CD4-positive, alpha-beta T cell treated with Interleukin-17A for 1 hour (primary cell): ENCODE measurements at regions not wholly inside any gene's neighbourhood (a gene's known extent, or its start where the extent isn't known, plus 50 kb on each side); places are given as distances from the start of the nearest gene placed in this dataset.

Source experiments
- DNase-seq: peaks from one replicate; pipeline ENCODE4 v3.0.0-alpha.2; 2020

GRCh38 chr15:67892559-67893377 is 52.9 kb upstream of the RNU6-1 start:
- DNase-seq = no peak

- DNase-seq = no peak
These were observed 55.4 kb upstream of the RNU6-1 start for GRCh38 chr15:67895237-67895636.

DNA sequence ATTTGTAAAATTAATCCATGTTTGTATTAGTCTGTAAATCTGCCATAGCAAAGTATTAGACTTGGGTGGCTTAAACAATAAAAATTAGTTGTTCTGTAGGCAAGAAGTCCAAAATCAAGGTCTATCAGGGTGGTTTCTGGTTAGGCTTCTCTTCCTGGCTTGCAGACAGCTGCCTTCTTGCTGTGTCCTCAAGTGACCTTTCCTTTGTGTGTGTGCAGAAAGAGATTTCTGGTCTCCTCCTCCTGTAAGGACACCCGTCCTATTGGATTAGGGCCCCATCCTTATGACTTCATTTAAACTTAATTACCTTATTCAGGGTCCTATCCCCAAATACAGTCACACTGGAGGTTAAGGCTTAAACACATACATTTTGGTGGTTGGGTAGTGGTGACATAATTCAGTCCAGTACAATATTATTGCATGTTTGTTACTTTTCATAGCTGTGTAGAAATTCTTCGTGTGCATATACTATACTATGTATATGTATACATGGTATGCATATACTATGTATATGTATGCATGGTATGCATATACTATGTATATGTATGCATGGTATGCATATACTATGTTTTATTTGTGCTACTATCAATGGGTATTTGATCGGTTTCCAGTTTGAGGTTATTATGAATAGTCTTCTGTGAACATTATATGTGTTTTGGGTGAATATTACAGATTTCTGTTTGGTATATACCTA is 57.9 kb upstream of the RNU6-1 start:
- DNase-seq = no peak

- no peak for DNase-seq
These were observed 59.9 kb upstream of the RNU6-1 start for GRCh38 chr15:67899596-67900283.

DNA sequence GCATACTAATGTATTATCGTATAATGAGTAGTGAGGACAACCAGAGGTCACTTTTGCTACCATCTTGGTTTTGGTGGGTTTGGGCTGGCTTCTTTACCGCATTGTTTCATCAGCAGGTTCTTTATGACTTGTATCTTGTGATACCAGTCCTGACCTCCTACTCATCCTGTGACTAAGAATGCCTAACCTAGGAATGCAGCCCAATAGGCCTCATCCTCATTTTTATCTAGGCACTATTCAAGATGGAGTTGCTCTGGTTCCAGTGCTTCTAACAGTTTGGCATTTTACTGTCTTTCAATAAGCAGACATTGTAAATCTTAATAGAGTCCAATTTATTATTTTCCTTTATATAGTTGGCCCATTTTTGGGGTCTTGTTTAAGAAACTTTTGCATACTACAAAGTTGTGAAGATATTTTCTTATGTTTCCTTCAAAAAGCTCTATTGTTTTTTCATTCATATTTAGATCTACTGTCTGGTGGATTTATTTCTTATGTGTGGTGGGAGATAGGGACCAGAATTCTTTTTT is 60.8 kb upstream of the RNU6-1 start:
- no peak for DNase-seq

- DNase-seq = no peak
These were observed 62.1 kb upstream of the RNU6-1 start for GRCh38 chr15:67901922-67902321.

DNA sequence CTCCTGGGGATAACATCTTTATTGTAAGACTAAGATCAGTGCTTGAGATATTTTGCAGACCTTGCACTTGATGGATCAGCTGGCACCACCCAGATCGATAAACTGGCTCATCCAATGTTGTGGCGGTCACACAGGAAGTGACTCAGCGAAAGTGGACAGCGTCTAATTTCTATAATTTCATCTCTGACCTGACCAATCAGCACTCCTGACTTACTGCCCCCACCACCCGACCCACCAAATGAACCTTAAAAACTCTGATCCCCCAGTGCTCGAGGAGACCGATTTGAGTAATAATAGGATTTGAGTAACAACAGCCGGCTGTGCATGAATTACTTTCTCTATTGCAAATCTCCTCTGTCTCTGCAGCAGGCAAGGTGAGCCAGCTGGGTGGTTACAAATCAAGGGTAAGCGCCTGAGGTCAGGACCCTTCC is 62.7 kb upstream of the RNU6-1 start:
- no peak for DNase-seq

GRCh38 chr15:67903708-67904107 is 63.9 kb upstream of the RNU6-1 start:
- no peak for DNase-seq

DNA sequence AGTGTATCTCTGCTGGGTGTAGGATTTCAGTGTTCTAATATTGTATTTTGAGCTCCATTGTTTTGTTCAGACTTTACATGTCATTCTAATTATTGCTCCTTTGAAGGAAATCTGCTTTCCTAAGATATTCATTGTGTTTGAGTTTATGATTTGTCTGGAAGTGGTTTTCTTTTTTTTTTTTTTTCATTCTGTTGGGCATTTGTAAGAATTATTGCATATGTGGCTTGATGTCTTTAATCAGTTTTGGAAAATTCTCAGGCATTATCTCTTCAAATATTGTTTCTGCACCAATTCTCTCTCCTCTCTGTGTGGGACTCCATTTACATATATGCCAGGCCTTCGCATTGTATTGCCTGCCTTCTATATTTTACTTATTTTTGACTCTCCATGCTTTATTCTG is 65.8 kb upstream of the RNU6-1 start:
- DNase-seq = no peak

- no peak for DNase-seq
These were observed 66.5 kb upstream of the RNU6-1 start for GRCh38 chr15:67906382-67906781.

GRCh38 chr15:67907184-67907723 is 67.4 kb upstream of the RNU6-1 start:
- DNase-seq = no peak

DNA sequence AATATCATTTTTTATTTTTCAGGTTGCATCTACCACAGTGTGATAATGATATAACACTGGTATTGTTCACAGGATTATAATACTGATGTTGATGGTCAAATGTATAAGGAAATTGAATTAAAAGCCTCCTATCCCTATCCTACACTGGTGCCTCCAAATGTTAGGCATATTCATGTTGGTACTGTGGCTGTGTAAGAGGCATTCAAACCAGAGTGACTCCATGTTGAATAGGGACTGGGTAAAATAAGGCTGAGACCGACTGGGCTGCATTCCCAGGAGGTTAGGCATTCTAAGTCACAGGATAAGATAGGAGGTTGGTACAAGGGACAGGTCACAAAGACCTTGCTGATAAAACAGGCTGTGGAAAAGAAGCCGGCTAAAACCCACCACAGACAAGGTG is 68.9 kb upstream of the RNU6-1 start:
- no peak for DNase-seq

DNA sequence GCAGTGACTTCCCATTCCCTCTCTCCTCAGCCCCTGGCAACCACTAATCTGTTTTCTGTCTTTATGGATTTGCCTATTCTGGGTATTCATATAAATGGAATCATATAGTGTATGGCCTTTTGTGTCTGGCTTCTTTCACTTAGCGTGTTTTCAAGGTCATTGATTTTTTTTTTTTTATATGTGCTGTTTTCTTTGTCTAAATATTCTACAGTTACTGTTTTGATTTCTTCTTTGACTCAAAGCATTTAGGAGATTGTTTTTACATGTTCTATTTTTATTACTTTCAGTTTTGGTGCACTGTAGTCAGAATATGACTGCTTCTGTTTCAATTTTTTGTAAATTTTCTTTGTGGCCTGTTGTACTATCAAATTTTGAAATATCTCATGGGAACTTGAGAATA is 71.9 kb upstream of the RNU6-1 start:
- no peak for DNase-seq

- DNase-seq = no peak
These were observed 74.2 kb upstream of the RNU6-1 start for GRCh38 chr15:67914028-67914427.

DNA sequence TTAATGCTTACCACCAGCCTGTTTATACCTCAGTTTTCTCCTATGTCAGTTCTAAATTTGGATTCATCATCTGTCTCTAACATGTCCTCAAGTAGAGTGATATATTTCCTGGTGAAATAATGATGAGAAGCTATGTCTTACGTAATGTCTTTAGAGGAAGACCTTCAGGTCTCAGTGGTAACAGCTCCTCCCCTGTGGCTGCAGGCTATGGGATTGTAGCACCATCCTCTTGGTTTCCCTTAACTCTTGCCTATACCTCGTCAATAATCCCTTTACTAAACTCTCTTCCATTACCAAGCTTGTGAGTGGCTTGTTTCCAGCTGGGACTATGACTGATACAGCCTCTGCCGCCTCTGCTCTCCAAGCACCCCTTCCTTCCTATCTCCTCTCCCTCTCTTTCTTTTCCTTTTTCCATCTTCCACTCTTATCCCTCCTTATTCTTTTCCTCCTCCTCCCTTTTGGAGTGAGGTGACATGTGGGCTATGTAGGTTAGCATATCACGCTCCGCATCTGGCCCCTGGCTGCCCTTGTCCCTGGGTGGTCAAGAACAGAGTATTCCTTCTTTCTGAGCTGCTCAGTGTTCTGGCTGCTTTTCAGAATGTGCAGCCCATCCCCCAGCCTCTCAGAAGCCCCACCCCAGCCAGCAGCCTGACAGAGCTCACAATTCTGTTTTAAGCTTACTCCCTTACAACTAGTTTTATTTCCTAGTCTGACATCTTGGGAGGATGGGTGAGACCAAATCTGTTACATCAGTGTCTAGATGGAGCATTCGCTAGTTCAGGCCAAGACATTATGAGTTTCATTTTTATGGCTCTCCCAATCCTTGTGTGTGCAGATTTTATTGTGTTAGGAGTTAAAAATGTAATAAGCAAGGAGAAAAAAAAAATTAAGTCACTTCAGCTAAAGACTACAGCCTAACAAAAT is 75.0 kb upstream of the RNU6-1 start:
- no peak for DNase-seq

- DNase-seq = no peak
These were observed 75.9 kb upstream of the RNU6-1 start for GRCh38 chr15:67915461-67916374.

GRCh38 chr15:67916565-67916964 is 76.7 kb upstream of the RNU6-1 start:
- DNase-seq = no peak

DNA sequence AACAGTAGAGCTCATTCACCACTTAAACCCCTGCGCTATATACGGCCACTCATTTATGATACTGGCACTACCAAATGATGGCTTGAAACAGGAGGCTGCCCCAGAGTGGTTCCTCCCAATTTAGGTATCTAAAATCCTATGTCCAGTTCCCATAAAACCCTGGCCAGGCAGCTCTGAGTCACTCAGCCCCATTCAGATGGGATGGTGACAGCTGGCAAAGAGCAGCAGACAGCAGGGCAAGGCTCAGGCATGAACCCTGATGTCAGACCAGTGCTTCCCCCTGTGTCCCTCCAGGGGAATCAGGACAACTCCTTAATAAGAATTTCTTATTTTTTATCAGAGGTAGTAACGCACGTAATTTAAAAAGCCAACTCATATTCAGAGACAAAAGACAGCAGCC is 77.2 kb upstream of the RNU6-1 start:
- DNase-seq = no peak

- DNase-seq = no peak
These were observed 77.8 kb upstream of the RNU6-1 start for GRCh38 chr15:67917636-67918035.

- DNase-seq = no peak
These were observed 78.5 kb upstream of the RNU6-1 start for GRCh38 chr15:67918205-67918861.
